GM10266 (cell line): ENCODE measurements at regions not wholly inside any gene's neighbourhood (a gene's known extent, or its start where the extent isn't known, plus 50 kb on each side); places are given as distances from the start of the nearest gene placed in this dataset.
"Not testable (repeated sequence)": the region's sequence is repeated elsewhere in the genome, so short reads cannot be mapped to it uniquely, and the experiment has no call there.

Experiments
- DNase-seq: peaks from one replicate; pipeline ENCODE4 v3.0.0; 2012; ENCODE audit errors: extremely low spot score
- TF ChIP-seq, protein P1 (sequence below): IDR thresholded peaks from 2 replicates; pipeline ENCODE4 v1.5.1; 2012; ENCODE audit warnings: mild to moderate bottlenecking, low read depth; ENCODE audit not compliant: control insufficient read depth, insufficient read depth; ENCODE audit errors: missing control alignments

DNA sequence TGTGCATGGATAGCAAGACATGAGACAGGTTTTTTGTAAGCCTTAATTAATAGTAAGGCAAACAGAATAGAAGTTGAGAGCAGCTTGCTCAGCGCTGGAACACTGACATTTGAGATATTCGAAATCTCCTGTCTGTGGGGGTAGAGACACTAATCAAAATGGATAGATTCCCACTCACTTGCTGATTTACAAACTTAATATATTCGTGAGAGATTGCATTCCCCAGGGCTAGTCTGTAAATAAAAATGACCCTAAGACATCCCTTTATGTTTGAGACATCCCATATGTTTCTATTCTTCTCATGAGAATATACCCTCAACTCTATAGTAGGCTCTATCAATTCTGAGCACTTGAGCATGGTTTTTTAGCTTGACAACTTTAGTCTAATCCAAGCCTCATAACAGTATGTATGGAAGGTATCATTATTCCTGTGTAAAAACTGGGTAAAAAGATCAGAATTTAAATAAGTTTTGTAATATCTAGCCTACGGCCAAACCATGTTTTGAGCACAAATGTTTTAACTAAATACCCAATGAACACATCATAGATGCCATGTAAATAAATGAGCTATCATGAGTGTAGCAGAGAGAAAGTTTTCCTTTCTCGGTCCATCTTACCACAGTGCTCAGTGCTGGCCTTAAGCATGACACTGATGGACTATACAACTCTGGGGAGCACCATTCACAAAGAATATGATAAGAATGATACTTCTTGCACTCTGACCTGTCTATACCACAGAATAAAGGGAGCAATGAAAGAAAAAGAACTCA is 609.2 kb downstream of the PSAT1 start:
- DNase-seq, result no peak
- TF ChIP-seq, protein P1, sequence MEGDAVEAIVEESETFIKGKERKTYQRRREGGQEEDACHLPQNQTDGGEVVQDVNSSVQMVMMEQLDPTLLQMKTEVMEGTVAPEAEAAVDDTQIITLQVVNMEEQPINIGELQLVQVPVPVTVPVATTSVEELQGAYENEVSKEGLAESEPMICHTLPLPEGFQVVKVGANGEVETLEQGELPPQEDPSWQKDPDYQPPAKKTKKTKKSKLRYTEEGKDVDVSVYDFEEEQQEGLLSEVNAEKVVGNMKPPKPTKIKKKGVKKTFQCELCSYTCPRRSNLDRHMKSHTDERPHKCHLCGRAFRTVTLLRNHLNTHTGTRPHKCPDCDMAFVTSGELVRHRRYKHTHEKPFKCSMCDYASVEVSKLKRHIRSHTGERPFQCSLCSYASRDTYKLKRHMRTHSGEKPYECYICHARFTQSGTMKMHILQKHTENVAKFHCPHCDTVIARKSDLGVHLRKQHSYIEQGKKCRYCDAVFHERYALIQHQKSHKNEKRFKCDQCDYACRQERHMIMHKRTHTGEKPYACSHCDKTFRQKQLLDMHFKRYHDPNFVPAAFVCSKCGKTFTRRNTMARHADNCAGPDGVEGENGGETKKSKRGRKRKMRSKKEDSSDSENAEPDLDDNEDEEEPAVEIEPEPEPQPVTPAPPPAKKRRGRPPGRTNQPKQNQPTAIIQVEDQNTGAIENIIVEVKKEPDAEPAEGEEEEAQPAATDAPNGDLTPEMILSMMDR, result no peak

DNA sequence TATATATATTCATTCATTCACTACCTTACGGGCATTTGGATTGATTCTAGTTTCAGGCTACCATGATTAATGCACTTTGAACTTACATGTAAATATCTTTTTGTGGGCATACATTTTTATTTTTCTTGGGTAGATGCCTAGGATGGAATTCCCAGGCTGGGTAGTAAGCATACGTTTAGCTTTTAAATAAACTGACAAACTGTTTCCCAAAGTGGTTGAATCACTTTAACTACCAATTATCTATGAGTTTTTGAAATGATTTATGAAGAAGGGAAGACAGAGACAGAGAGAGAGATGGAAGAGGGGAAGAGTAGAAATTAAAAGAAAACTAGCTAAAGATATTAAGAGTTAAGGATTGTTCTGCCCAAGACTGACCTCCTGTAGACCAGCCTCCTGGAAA is 612.6 kb downstream of the PSAT1 start:
- DNase-seq, result no peak

DNA sequence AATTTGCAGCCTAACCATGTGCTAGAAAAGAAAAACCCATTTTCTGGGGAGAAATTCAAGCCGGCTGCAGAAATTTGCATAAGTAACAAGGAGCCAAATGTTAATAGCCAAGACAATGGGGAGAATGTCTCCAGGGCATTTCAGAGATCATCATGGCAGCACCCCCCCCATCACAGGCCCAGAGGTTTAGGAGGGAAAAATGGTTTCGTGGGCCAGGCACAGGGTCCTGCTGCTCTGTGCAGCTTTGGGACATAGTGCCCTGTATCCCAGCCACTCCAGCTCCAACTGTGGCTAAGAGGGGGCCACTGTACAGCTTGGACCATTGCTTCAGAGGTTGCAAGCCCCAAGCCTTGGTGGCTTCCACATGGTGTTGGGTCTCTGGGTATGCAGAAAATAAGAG is 620.0 kb downstream of the PSAT1 start:
- not testable (repeated sequence) for DNase-seq

More for the DNA sequence above, 612.6 kb downstream of the PSAT1 start:
- TF ChIP-seq, protein P1, result no peak

DNA sequence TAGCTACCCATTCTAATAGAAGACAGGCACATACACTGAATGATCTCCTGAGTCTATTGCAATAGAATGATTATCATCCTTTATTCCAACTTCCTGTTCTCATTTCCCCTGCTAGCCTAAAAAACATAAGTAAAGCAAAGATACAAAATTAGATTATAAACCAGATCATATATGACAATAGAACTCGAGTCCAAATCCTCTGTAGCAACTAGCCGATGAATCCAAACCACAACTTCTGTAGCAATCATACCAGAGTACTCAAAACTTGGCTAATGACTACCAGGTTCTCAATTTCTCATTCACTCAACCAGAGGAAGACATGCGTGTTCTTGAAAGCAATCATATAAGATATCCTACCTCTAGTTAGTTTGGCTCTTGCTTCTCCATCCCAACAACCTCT is 622.1 kb downstream of the PSAT1 start:
- TF ChIP-seq, protein P1, result no peak
- DNase-seq, result no peak

DNA sequence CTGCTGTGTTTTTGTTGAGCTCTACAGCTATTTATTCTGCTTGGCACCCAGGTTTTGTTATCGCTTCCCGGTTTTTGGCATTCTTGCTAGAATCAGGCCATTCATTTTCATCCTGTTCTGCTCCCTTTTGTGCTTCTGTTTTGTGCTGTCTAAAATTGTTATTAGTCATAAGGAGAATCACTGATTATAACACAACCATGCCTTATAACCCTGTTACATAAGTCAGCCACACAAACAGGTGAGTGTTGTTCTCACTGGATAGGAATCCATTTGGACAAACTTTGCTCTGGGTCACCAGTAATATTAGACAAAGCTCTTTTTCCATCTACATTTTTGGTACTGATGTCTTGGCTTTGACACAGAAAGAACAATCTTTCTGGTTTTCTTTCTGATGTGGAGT is 622.8 kb downstream of the PSAT1 start:
- no peak for DNase-seq
- TF ChIP-seq, protein P1, result no peak

DNA sequence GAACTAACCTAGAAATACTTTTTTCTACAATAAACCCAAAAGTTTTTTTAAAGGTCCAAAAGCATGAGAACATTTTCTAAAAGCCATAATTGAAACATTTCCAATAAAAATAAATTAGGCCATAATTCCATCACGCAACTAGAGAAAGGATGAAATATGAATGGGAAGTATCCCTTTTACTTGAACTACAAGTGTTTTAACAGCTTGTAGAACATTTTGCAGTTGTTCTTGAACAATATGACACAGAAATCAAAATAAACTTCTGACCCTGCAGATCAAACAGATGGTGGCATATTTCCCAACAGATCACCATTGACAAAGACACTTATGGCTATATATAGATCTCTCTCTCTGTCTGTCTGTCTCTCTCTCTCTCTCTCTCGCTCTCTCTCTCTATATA is 624.4 kb downstream of the PSAT1 start:
- TF ChIP-seq, protein P1, result no peak
- DNase-seq, result no peak

DNA sequence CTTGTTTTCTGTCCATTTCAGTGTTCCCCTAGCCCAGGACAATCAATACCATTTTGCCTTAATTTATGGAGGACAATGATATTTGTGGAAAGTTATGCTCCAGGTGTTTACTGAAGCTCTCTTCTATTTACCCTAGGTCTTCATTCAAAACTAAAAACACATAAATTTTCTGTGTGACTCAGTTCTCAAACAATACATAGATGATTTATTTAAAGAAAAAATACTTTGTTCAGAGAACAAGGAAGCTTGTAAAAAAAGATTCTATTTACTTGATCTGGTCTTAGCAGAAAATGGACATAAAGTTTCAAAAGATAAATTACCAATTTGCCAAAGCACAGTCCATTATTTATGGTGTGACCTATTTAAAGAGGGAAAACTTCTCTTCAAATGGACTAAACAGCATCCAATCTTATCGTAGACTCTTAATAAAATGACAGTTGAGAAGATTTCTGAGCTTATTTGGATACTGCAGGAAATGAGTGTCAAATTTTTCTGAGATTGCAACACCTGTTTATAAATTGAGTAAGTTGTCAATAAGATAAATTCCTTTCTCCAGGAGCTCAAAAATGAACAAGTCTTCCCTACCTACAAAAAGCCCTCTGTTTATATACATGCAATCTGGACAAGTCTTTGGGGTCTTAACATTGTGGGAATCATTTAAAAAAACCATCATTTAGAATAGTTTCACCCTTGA is 627.2 kb downstream of the PSAT1 start:
- DNase-seq, result no peak
- TF ChIP-seq, protein P1, result no peak
